GM12872 (cell line): ENCODE measurements at regions not wholly inside any gene's neighbourhood (a gene's known extent, or its start where the extent isn't known, plus 50 kb on each side); places are given as distances from the start of the nearest gene placed in this dataset.

Experiments
- CTCF ChIP-seq: IDR thresholded peaks from 3 replicates; pipeline ENCODE4 v1.5.1; 2011; ENCODE audit warnings: low read depth, mild to moderate bottlenecking, low read length, moderate library complexity; ENCODE audit not compliant: insufficient read depth

DNA sequence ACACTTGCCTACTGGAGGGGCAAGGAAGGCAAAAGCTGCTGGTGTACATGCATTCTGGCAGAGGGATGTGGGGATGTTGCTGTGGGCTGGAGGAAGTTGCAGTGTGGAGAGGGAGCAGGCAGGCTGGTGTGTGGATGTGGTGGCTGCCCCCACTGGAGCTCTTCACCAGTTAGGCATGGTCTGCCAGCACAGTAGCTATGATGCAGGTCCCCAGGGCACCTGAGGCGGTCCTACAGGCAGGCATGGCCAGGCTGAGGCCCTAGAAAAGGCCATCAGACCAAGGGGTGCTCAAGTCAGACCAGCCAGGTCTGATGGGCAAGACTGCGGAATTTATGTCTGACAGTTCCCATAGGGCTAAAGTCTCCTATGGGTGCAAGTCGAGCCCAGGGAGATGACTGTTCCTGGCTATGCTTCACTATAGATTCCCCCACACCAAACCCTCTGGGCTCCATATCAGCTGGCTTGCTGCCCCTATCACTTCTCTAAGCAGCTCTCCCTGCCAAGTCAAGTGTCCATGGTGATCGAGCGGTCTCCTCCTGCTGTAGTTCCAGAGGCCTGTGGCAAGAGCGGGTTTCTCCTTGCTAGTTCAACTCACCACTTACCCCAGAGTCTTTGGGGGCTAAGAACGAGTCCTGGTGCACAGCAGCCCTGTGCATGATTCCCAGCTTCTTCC, 473.1 kb downstream of the TDRD3 start:
- TF ChIP-seq CTCF = no peak

DNA sequence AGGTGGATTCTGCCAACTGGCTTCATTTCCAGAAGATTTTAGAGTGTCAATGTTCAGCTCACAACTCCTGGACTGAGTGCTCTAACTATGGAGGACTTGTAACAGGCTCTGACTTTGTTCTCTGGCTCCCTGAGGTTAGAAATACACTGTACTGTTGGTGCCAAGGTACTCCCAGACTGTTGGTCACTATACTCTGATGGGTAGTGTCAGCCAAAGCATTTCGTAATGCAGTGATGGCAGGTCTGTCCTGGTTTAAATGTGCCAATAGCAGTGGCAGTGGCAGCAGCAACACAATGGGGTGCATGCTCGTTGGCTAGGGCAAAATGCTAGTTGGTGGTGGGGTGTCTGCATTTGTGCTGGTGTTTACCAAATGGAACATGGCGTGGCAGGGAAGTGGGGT, 472.2 kb downstream of the TDRD3 start:
- no peak for TF ChIP-seq CTCF

- no peak for TF ChIP-seq CTCF
These were observed 465.0 kb downstream of the TDRD3 start for GRCh38 chr13:60862036-60862435.

DNA sequence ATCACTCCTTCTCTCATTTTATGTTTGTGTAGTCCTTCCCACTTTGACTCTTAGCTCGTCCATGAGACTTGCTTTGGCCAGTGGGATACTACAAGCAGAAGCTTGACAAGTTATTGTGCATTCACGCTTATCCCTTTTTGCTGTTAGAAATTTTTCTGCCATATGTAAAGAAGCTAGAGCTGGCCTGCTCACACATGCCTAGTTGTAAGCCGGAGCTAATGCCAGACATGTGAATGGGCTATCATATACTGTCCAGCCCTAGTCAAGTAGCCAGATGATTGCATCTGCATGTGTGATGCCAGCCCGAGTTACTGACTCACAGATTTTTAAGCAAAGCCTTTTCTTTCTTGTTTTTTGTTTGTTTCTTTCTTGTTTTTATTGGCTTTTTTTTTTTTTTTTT, 460.7 kb downstream of the TDRD3 start:
- TF ChIP-seq CTCF = no peak

- TF ChIP-seq CTCF = no peak
These were observed 455.9 kb downstream of the TDRD3 start for GRCh38 chr13:60852886-60853285.

GRCh38 chr13:60851378-60851777, 454.4 kb downstream of the TDRD3 start:
- no peak for TF ChIP-seq CTCF

DNA sequence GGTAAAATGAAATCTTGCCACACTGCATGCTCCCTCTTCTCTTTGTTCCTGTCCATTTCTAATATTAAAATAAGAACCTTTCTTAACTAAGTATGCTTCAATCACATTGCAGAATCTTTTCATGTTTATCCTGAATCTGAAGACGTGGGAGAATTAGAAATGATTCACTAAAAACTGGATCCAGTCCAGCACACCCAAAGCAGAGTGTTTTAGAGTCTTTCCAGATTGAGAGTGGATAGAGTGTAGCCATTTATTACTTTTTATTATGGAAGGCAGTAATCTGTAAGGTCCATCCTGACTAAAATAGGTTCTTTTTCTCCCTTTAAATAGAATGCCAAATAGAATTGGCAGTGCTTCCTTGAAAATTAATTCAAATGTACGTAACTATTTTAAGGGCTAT, 453.5 kb downstream of the TDRD3 start:
- no peak for TF ChIP-seq CTCF
